ENCODE measurements at regions not wholly inside any gene's neighbourhood (a gene's known extent, or its start where the extent isn't known, plus 50 kb on each side); places are given as distances from the start of the nearest gene placed in this dataset.

DNA sequence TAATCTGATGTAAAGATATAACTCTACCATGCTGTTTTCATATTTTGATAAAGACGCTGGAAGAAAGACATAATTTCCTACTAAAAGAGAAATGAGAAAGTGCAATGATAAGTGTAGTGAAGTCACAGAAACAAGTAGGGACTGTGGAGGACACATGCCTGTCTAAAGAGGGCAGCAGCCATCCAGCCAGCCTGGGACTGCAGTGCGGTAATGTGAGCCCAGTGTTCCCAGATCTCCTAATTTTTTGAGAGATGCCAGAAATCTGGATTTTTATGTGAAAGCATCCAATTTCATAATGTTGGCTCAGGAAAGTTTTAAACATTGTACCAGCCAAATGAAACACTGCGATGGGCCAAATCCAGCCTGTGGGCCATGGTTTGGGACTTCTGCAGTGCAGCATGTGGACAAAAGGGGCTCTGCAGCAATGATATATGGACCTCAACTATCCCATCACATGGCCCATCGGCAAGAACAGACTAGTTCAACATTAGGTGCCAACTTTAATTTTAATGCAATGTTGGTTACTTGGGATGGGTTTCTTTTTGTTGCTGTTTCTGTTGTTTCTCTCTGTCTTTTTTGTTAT is 329.5 kb downstream of the LTN1 start:
- Histone ChIP-seq H3K9me3 (no peaks in the 10 kb centered on the region), H3K4me1 (no peaks in the 10 kb centered on the region), H3K27ac (no peak overlapping the region), H3K36me3 (replicated peaks in 1 of 2; ENCODE audit: insufficient read depth in 1 of 2, low read depth in 2 of 2) (no peaks in the 10 kb centered on the region), H3K27me3 (no peaks in the 10 kb centered on the region), H3K4me3 (no peak overlapping the region)
- intact Hi-C loops (cut with DNase I) = no loop called here
- ATAC-seq (no peak), DNase-seq (no peak)
- no peak for TF ChIP-seq POLR2A (IDR thresholded peaks at IDR 0.05)
- TF ChIP-seq, protein P1, sequence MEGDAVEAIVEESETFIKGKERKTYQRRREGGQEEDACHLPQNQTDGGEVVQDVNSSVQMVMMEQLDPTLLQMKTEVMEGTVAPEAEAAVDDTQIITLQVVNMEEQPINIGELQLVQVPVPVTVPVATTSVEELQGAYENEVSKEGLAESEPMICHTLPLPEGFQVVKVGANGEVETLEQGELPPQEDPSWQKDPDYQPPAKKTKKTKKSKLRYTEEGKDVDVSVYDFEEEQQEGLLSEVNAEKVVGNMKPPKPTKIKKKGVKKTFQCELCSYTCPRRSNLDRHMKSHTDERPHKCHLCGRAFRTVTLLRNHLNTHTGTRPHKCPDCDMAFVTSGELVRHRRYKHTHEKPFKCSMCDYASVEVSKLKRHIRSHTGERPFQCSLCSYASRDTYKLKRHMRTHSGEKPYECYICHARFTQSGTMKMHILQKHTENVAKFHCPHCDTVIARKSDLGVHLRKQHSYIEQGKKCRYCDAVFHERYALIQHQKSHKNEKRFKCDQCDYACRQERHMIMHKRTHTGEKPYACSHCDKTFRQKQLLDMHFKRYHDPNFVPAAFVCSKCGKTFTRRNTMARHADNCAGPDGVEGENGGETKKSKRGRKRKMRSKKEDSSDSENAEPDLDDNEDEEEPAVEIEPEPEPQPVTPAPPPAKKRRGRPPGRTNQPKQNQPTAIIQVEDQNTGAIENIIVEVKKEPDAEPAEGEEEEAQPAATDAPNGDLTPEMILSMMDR (IDR thresholded peaks at IDR 0.05) = no peak
- 86 to 93% methylated on average over 4 of the region's 4 CpGs for whole genome bisulfite sequencing, 2 donors

DNA sequence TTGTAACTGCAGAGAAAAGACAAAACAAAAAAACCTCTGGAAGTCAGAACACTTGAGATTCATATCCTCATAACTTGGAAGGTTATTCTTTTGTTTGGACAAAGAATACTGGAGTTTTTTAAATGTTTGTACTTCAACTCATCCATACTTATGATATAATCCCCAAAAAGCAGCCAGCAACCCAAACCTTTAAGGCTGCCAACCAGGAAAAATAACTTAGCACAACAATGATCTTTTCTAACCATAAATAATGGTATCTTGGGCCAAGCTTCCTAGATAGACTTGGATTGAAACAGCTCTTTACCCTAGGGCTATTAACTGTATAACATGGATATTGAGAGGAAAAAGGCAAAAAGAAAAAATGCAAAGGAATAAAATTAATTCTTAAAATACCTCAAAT is 335.1 kb downstream of the LTN1 start:
- no peak overlapping the region for H3K27ac ChIP-seq
- ATAC-seq (no peak), DNase-seq (no peak)
- no peaks in the 10 kb centered on the region for H3K27me3 ChIP-seq
- no peaks in the 10 kb centered on the region for H3K9me3 ChIP-seq
- no peak overlapping the region for H3K4me3 ChIP-seq
- H3K36me3 ChIP-seq (replicated peaks in 1 of 2; ENCODE audit: insufficient read depth in 1 of 2, low read depth in 2 of 2) = no peaks in the 10 kb centered on the region
- no peaks in the 10 kb centered on the region for H3K4me1 ChIP-seq
- intact Hi-C loops (cut with DNase I) = no loop called here
- TF ChIP-seq POLR2A (IDR thresholded peaks at IDR 0.05) = no peak
- TF ChIP-seq, protein P1 (IDR thresholded peaks at IDR 0.05) = no peak

DNA sequence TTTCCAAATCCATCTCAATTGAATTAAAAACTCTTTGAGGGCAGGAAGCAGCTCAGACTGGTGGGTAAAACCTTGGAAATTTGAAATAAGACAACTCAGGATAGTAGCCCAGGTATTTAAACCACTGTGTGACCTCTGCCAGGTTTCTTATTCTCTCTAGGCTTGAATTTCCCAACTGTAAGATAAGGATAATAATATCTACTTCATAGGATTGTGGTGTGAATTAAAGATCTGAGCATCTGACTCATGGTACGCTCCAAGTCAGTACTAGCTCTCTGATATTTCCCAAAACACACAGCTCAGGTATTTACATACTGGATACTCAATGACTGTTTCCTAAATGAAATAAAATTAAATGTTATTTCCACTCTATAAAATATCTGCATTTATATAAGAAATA is 337.2 kb downstream of the LTN1 start:
- Histone ChIP-seq H3K4me1 (no peaks in the 10 kb centered on the region), H3K9me3 (no peaks in the 10 kb centered on the region), H3K36me3 (replicated peaks in 1 of 2; ENCODE audit: insufficient read depth in 1 of 2, low read depth in 2 of 2) (no peaks in the 10 kb centered on the region), H3K27me3 (no peaks in the 10 kb centered on the region), H3K4me3 (no peak overlapping the region), H3K27ac (no peak overlapping the region)
- TF ChIP-seq, protein P1 (IDR thresholded peaks at IDR 0.05) = no peak
- TF ChIP-seq POLR2A (IDR thresholded peaks at IDR 0.05) = no peak
- DNase-seq (no peak), ATAC-seq (no peak)
- intact Hi-C loops (cut with DNase I) = no loop called here
- 91 to 92% methylated on average over 1 of the region's 1 CpG for WGBS, 2 donors

DNA sequence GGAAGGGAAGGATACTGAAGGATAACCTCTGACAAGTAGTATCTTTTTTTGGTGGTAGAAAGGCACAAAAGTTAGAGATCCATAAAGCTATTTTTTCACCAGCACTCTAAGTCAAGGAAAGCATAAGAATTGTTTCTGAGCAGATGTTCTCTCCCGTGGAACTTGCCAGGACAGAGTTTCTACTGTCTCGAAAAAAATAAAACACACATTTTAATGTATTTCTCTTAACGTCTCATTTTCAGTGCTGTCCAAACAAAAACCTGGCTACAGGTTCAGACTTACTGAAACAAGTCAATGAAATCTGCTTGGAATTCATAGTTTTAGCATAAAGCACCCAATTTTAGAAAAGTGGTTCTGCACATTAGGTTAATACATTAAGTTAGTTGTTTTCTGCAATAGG is 338.3 kb downstream of the LTN1 start:
- Histone ChIP-seq H3K4me3 (no peak overlapping the region), H3K9me3 (no peaks in the 10 kb centered on the region), H3K36me3 (replicated peaks in 1 of 2; ENCODE audit: insufficient read depth in 1 of 2, low read depth in 2 of 2) (no peaks in the 10 kb centered on the region), H3K27me3 (no peaks in the 10 kb centered on the region), H3K27ac (no peak overlapping the region), H3K4me1 (no peaks in the 10 kb centered on the region)
- DNase-seq (no peak), ATAC-seq (no peak)
- intact Hi-C loops (cut with DNase I) = no loop called here
- no peak for TF ChIP-seq POLR2A (IDR thresholded peaks at IDR 0.05)
- TF ChIP-seq, protein P1 (IDR thresholded peaks at IDR 0.05) = no peak
- WGBS, 2 donors = 36 to 41% methylated on average over 3 of the region's 3 CpGs

DNA sequence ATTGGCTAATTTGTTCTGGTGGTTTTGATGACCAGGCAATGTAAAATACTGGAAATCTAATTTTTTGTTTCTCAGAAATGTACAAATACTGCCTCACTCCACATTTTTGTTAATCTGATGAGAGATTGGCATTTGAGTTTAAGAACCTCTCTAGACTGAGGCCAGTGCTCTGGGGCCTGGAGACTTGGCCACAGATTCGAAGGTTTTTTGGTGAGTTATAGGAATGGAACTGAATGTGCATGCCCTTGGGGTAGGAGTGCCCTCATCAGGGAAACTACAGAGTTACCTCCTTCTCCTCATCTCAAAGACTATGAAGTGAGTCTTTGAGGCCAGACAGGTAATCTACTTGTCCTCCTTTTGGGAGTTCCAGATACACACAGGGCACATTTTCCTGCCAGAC is 347.9 kb downstream of the LTN1 start:
- Histone ChIP-seq H3K9me3 (no peaks in the 10 kb centered on the region), H3K27ac (no peak overlapping the region), H3K4me3 (no peak overlapping the region), H3K27me3 (no peaks in the 10 kb centered on the region), H3K36me3 (replicated peaks in 1 of 2; ENCODE audit: insufficient read depth in 1 of 2, low read depth in 2 of 2) (no peaks in the 10 kb centered on the region), H3K4me1 (no peaks in the 10 kb centered on the region)
- WGBS, 2 donors = 46 to 61% methylated on average over 1 of the region's 1 CpG
- DNase-seq = no peak
- TF ChIP-seq, protein P1 (IDR thresholded peaks at IDR 0.05) = no peak
- no peak for TF ChIP-seq POLR2A (IDR thresholded peaks at IDR 0.05)
- intact Hi-C loops (cut with DNase I) = no loop called here
- ATAC-seq = no peak
